Embryonic facial prominence (tissue), 1 donor: ENCODE measurements at regions not wholly inside any gene's neighbourhood (a gene's known extent, or its start where the extent isn't known, plus 50 kb on each side); places are given as distances from the start of the nearest gene placed in this dataset.

Source experiments
- DNase-seq: peaks from one replicate; pipeline ENCODE4 v3.0.0-alpha.2; 2016; ENCODE audit errors: extremely low spot score

DNA sequence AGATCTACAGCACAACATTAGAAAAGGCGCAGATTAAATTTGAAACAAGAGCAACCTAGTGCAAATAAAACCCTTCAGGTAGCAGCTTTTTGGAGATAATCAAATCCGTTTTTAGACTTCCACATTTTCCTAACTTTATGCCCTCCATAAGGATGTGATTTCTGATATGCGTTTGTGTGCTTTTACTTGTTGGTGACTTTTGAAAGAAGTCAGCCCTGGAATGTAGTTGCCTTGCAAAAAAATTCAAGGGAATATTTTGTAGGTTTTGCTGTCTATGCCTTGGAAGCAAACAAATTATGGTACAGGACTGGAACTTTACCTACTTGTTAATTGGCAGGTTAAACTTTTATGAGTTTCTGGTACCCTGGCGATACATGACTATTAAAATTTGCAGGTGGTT is 86.7 kb upstream of the HDAC9 start:
- no peak for DNase-seq

DNA sequence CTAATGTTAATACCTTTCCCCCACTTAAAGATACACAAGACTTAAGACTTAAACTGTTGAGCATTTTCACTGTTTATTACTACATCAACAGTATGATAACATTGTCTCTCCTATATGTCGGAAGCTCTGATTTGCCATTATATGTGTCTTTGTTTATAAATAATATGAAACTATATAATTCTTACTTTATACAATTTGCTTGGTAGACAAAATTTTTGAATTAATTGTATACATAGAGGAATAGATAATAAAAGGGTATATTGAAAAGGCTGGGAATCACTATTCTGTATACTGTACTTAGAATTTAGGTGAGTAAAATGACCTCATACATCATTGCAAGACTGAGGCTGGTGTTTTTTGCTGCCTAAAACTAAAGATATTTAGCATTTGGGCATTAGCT is 82.1 kb upstream of the HDAC9 start:
- DNase-seq: no peak

- no peak for DNase-seq
Measured at GRCh38 chr7:18414885-18415284, 80.7 kb upstream of the HDAC9 start.

DNA sequence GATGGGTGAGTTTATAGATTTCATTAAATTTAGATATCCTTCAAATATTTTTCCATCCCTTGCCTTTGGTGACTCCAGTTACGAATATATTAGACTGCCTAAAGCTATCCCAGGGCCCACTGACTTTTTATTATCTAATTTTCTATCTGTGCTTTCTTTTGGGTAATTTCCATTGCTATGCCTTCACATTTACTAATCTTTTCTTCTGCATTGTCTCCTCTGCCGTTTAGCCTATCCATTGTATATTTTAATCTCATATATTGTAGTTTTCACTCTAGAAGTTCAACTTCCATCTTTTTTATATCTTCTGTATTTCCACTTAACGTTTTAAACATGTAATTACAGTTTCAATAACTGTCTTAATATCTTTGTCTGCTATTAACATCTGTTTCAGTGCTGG is 78.6 kb upstream of the HDAC9 start:
- DNase-seq: no peak

GRCh38 chr7:18419456-18419855 is 76.1 kb upstream of the HDAC9 start:
- DNase-seq: no peak

GRCh38 chr7:18420108-18420507 is 75.4 kb upstream of the HDAC9 start:
- DNase-seq: no peak

GRCh38 chr7:18420748-18421147 is 74.8 kb upstream of the HDAC9 start:
- no peak for DNase-seq

GRCh38 chr7:18421297-18422002 is 74.1 kb upstream of the HDAC9 start:
- DNase-seq: no peak

GRCh38 chr7:18425227-18425626 is 70.3 kb upstream of the HDAC9 start:
- no peak for DNase-seq

- no peak for DNase-seq
Measured at GRCh38 chr7:18425838-18426445, 69.6 kb upstream of the HDAC9 start.

- DNase-seq: no peak
Measured at GRCh38 chr7:18426564-18427226, 68.9 kb upstream of the HDAC9 start.

GRCh38 chr7:18429547-18429946 is 66.0 kb upstream of the HDAC9 start:
- no peak for DNase-seq

DNA sequence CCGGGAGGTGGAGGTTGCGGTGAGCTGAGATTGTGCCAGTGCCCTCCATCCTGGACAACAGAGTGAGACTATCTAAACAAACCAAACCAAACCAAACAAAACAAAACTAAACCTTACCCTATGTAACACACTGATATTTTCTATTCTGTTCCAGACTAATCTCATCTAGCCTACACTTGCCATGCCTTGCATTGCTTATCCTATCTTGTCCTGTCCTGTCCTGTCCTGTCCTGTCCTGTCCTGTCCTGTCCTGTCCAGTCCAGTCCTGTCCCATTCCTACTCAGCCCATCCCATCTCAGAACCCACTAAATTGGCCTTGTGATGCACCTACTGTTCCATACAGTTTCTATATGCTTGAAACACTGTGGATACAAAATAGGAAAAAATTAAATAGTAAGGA is 64.7 kb upstream of the HDAC9 start:
- no peak for DNase-seq

DNA sequence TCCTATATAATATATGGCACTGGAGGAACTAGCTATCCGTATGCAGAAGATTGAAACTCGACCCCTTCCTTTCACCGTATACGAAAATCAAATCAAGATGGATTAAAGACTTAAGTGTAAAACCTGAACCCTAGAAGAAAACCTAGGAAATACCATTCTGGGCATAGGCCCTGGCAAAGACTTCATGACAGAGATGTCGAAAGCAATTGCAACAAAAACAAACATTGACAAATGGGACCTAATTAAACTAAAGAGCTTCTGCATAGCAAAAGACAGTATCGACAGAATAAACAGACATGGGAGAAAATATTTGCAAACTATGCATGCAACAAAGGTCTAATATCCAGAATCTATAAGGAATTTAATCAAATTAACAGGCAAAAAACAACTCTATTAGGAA is 61.4 kb upstream of the HDAC9 start:
- no peak for DNase-seq

DNA sequence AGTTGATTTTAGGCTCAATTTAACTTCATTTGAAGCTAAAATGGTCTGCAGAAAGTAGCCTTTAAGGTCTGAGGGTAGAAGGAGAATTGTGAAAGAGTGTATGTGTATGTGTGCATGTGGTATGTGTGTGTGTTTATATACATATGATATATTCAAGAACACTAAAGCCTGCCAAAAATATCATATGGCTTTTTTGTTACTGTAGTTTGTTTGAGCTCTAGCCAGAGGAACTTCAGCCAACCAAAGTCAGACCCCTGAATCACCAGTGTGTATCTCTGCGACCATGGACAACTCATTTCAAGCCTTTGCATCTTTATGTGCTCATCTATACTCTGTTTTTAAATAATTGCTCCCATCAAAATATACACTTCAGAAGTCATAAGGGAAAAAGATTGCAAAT is 58.4 kb upstream of the HDAC9 start:
- no peak for DNase-seq

GRCh38 chr7:18440934-18441333 is 54.6 kb upstream of the HDAC9 start:
- no peak for DNase-seq

GRCh38 chr7:18444826-18445225 is 50.7 kb upstream of the HDAC9 start:
- DNase-seq: no peak

GRCh38 chr7:18445483-18445882 is 50.1 kb upstream of the HDAC9 start:
- DNase-seq: no peak
